GM23338 (cell line): ENCODE measurements at regions not wholly inside any gene's neighbourhood (a gene's known extent, or its start where the extent isn't known, plus 50 kb on each side); places are given as distances from the start of the nearest gene placed in this dataset.

Experiments used
- ATAC-seq: fragments of 200-7000 bp; cut with Tn5 transposase; 3 replicates; pipeline ENCODE4 v1.9.1; 2020
- DNase-seq: peaks from one replicate; pipeline ENCODE4 v3.0.0-alpha.2; 2015; ENCODE audit warnings: low spot score
- H2AFZ ChIP-seq: fragments of 200-600 bp; sonication (generic); 2 replicates; pipeline ENCODE4 v1.8.0; 2016; ENCODE audit warnings: antibody characterized with exemption, mild to moderate bottlenecking, moderate library complexity
- H3F3A ChIP-seq: fragments of 200-600 bp; sonication (generic); replicated peaks from 2 replicates; pipeline ENCODE4 v1.8.0; 2017; ENCODE audit warnings: antibody characterized with exemption, mixed run types, low read depth
- H3K27ac ChIP-seq: fragments of 200-600 bp; sonication (generic); 2 replicates; pipeline ENCODE4 v1.6.1; 2016; ENCODE audit warnings: low read depth
- H3K27me3 ChIP-seq: fragments of 200-600 bp; sonication (generic); 2 replicates; pipeline ENCODE4 v1.8.0; 2016; ENCODE audit warnings: mild to moderate bottlenecking, mixed run types, moderate library complexity; ENCODE audit not compliant: insufficient read depth
- H3K36me3 ChIP-seq: fragments of 200-600 bp; sonication (generic); 2 replicates; pipeline ENCODE4 v1.8.0; 2016; ENCODE audit warnings: mild to moderate bottlenecking; ENCODE audit not compliant: insufficient read depth
- H3K4me1 ChIP-seq: fragments of 200-600 bp; sonication (generic); 2 replicates; pipeline ENCODE4 v1.8.0; 2016; ENCODE audit warnings: mild to moderate bottlenecking, moderate library complexity; ENCODE audit not compliant: insufficient read depth
- H3K4me2 ChIP-seq: fragments of 200-600 bp; sonication (generic); 2 replicates; pipeline ENCODE4 v1.7.1; 2017; ENCODE audit warnings: mixed run types
- H3K4me3 ChIP-seq: fragments of 200-600 bp; sonication (generic); 2 replicates; pipeline ENCODE4 v1.6.1; 2016; ENCODE audit warnings: mixed run types
- H3K79me2 ChIP-seq: fragments of 200-600 bp; sonication (generic); replicated peaks from 2 replicates; pipeline ENCODE4 v1.8.0; 2017; ENCODE audit warnings: mild to moderate bottlenecking; ENCODE audit not compliant: insufficient read depth
- H3K9me2 ChIP-seq: fragments of 200-600 bp; sonication (generic); 2 replicates; pipeline ENCODE4 v1.8.0; 2017; ENCODE audit not compliant: insufficient read depth
- H4K20me1 ChIP-seq: fragments of 200-600 bp; sonication (generic); replicated peaks from 2 replicates; pipeline ENCODE4 v1.8.0; 2017; ENCODE audit warnings: mild to moderate bottlenecking; ENCODE audit not compliant: insufficient read depth
- H3K27ac Mint-ChIP-seq: 2 replicates; pipeline ENCODE4 v1.8.0; 2020; ENCODE audit warnings: inconsistent platforms, mild to moderate bottlenecking, moderate library complexity, mixed read lengths
- H3K27me3 Mint-ChIP-seq: 3 replicates; pipeline ENCODE4 v1.8.0; 2022; ENCODE audit warnings: low read depth, mild to moderate bottlenecking, moderate library complexity, mixed read lengths, inconsistent platforms; ENCODE audit not compliant: insufficient read depth, poor library complexity
- H3K36me3 Mint-ChIP-seq: 3 replicates; pipeline ENCODE4 v1.8.0; 2021; ENCODE audit warnings: low read depth, mild to moderate bottlenecking, inconsistent platforms, moderate library complexity, mixed read lengths
- H3K4me1 Mint-ChIP-seq: 3 replicates; pipeline ENCODE4 v1.8.0; 2020; ENCODE audit warnings: mild to moderate bottlenecking, inconsistent platforms, mixed read lengths
- H3K4me3 Mint-ChIP-seq: 3 replicates; pipeline ENCODE4 v1.8.0; 2021; ENCODE audit warnings: moderate library complexity, mild to moderate bottlenecking, inconsistent platforms, mixed read lengths
- H3K9me3 Mint-ChIP-seq: 3 replicates; pipeline ENCODE4 v1.8.0; 2020; ENCODE audit warnings: moderate library complexity, mild to moderate bottlenecking, inconsistent platforms, mixed read lengths
- CREB1 ChIP-seq: fragments of 250-450 bp; sonication (Bioruptor Pico); IDR thresholded peaks from 2 replicates; pipeline ENCODE4 v1.5.0; 2020; ENCODE audit warnings: low read depth, mild to moderate bottlenecking, moderate library complexity
- CTCF ChIP-seq, 2 experiments: fragments of 200-600 bp in 1 of 2; sonication (generic) in 1 of 2; conservative IDR thresholded peaks; 2 replicates each; pipeline versions ENCODE4 v1.5.1 to v1.6.1; 2016 to 2017; ENCODE audit warnings: antibody characterized with exemption in 2 of 2, low read depth in 2 of 2, mild to moderate bottlenecking in 2 of 2, moderate library complexity in 1 of 2
- ETS1 ChIP-seq: IDR thresholded peaks from 2 replicates; pipeline ENCODE4 v1.6.1; 2016; ENCODE audit warnings: antibody characterized with exemption
- EZH2 ChIP-seq: fragments of 200-600 bp; sonication (generic); IDR thresholded peaks from one replicate; pipeline ENCODE4 v1.8.0; 2017; ENCODE audit warnings: antibody characterized with exemption, mild to moderate bottlenecking, low read depth; ENCODE audit not compliant: unreplicated experiment
- EZH2phosphoT487 ChIP-seq: fragments of 200-600 bp; sonication (generic); IDR thresholded peaks from one replicate; pipeline ENCODE4 v1.8.1; 2018; ENCODE audit warnings: antibody characterized with exemption; ENCODE audit not compliant: unreplicated experiment
- JUNB ChIP-seq: IDR thresholded peaks from one replicate; pipeline ENCODE4 v1.6.1; 2016; ENCODE audit warnings: antibody characterized with exemption; ENCODE audit not compliant: unreplicated experiment
- NANOG ChIP-seq: IDR thresholded peaks from 2 replicates; pipeline ENCODE4 v1.6.1; 2016; ENCODE audit warnings: antibody characterized with exemption, borderline replicate concordance
- POLR2AphosphoS5 ChIP-seq: IDR thresholded peaks from 2 replicates; pipeline ENCODE4 v1.6.1; 2016; ENCODE audit warnings: antibody characterized with exemption, low read depth
- REST ChIP-seq: IDR thresholded peaks from one replicate; pipeline ENCODE4 v1.6.1; 2018; ENCODE audit warnings: antibody characterized with exemption; ENCODE audit not compliant: unreplicated experiment
- STAT1 ChIP-seq: IDR thresholded peaks from one replicate; pipeline ENCODE4 v1.6.1; 2016; ENCODE audit warnings: antibody characterized with exemption; ENCODE audit not compliant: unreplicated experiment
- ZNF114 ChIP-seq: fragments of 250-450 bp; sonication (Bioruptor Pico); IDR thresholded peaks from 2 replicates; pipeline ENCODE4 v1.5.0; 2020; ENCODE audit warnings: mild to moderate bottlenecking, moderate library complexity
- ZNF331 ChIP-seq: fragments of 250-450 bp; sonication (Bioruptor Pico); IDR thresholded peaks from 2 replicates; pipeline ENCODE4 v1.5.0; 2020; ENCODE audit warnings: low read depth, mild to moderate bottlenecking, moderate library complexity
- ZNF462 ChIP-seq: fragments of 250-450 bp; sonication (Bioruptor Pico); IDR thresholded peaks from 2 replicates; pipeline ENCODE4 v1.5.0; 2020; ENCODE audit warnings: mild to moderate bottlenecking, moderate library complexity

GRCh38 chr6:2563635-2564034 lies 187.1 kb downstream of the MYLK4 start:
- ATAC-seq (no peak), DNase-seq (no peak)
- Histone ChIP-seq H2AFZ (no peak overlapping the region), H3K9me2 (no peaks in the 10 kb centered on the region), H3K27me3 (no peaks in the 10 kb centered on the region), H3K36me3 (no peaks in the 10 kb centered on the region), H3K4me1 (no peaks in the 10 kb centered on the region), H4K20me1 (no peaks in the 10 kb centered on the region), H3K79me2 (no peaks in the 10 kb centered on the region), H3F3A (no peaks in the 10 kb centered on the region), H3K27ac (no peak overlapping the region), H3K4me3 (no peak overlapping the region), H3K4me2 (no peak overlapping the region)
- no peaks in the 10 kb centered on the region for H3K36me3 Mint-ChIP-seq
- H3K27ac Mint-ChIP-seq: no peak overlapping the region
- H3K27me3 Mint-ChIP-seq: peaks cover 3% of the 10 kb centered on the region
- H3K4me3 Mint-ChIP-seq: no peak overlapping the region
- H3K4me1 Mint-ChIP-seq: peaks cover 17% of the 10 kb centered on the region
- TF ChIP-seq STAT1: no peak
- TF ChIP-seq NANOG: no peak
- no peak for TF ChIP-seq ZNF114 (CRISPR knock-in tag)
- no peak for TF ChIP-seq JUNB
- no peak for TF ChIP-seq CTCF (conservative IDR thresholded peaks at IDR 0.05; ENCODE audit: low read depth in 2 of 2)
- TF ChIP-seq EZH2phosphoT487: no peak
- TF ChIP-seq CREB1 (CRISPR knock-in tag): no peak
- no peak for TF ChIP-seq ZNF331 (CRISPR knock-in tag)
- TF ChIP-seq POLR2AphosphoS5: no peak
- no peak for TF ChIP-seq ZNF462
- no peak for TF ChIP-seq REST
- TF ChIP-seq EZH2: no peak
- no peak for TF ChIP-seq ETS1
- H3K9me3 Mint-ChIP-seq: 0 out of 3 replicates have a peak, but pooled peaks cover 3% of the 10 kb centered on the region
